Erythroblast (primary cell): ENCODE measurements at regions not wholly inside any gene's neighbourhood (a gene's known extent, or its start where the extent isn't known, plus 50 kb on each side); places are given as distances from the start of the nearest gene placed in this dataset.

ENCODE experiments used
- GATA1 ChIP-seq: IDR thresholded peaks from 2 replicates; pipeline ENCODE4 v1.6.1; 2011; ENCODE audit warnings: low read depth, mild to moderate bottlenecking, control low read depth, low read length, moderate library complexity
- POLR2A ChIP-seq: IDR thresholded peaks from 2 replicates; pipeline ENCODE4 v1.6.1; 2011; ENCODE audit warnings: mild to moderate bottlenecking, low read length

GRCh38 chr13:55493297-55493696 is 1647.4 kb upstream of the PRR20A start:
- TF ChIP-seq POLR2A (no peak), GATA1 (no peak)
